Stimulated activated naive B cell treated with anti-CD40 and anti-IgM and Interleukin-4, amounts not matched to agents 10 μg/mL and 1 μg/mL and 100 μg/mL, for 72 hours (primary cell): ENCODE measurements at regions not wholly inside any gene's neighbourhood (a gene's known extent, or its start where the extent isn't known, plus 50 kb on each side); places are given as distances from the start of the nearest gene placed in this dataset.
A peak's percentile ranks its signal among the peaks of the same experiment; 100 is the strongest.

Source experiments
- ATAC-seq, 2 donors: fragments of 150-1000 bp; cut with Tn5 transposase; replicated peaks; 2 replicates each; pipeline ENCODE4 v1.10.0; 2021; ENCODE audit warnings: moderate library complexity in 1 of 2
- DNase-seq: peaks from one replicate; pipeline ENCODE4 v3.0.0; 2021
- H3K27ac Mint-ChIP-seq: one replicate; pipeline ENCODE4 v1.8.0; 2022; ENCODE audit warnings: mild to moderate bottlenecking, mixed read lengths
- H3K27me3 Mint-ChIP-seq, 2 donors: one replicate each; pipeline ENCODE4 v1.8.0; 2022; ENCODE audit warnings: mixed read lengths in 2 of 2
- H3K36me3 Mint-ChIP-seq, 2 donors: one replicate each; pipeline ENCODE4 v1.8.0; 2022; ENCODE audit warnings: mixed read lengths in 2 of 2, mild to moderate bottlenecking in 1 of 2
- H3K4me1 Mint-ChIP-seq, 2 donors: one replicate each; pipeline ENCODE4 v1.8.0; 2022; ENCODE audit warnings: mixed read lengths in 2 of 2, mild to moderate bottlenecking in 1 of 2
- H3K4me3 Mint-ChIP-seq, 2 donors: one replicate each; pipeline ENCODE4 v1.8.0; 2022; ENCODE audit warnings: mild to moderate bottlenecking in 2 of 2, mixed read lengths in 2 of 2, moderate library complexity in 1 of 2
- H3K9me3 Mint-ChIP-seq, 2 donors: one replicate each; pipeline ENCODE4 v1.8.0; 2022; ENCODE audit warnings: mixed read lengths in 2 of 2, mild to moderate bottlenecking in 1 of 2

DNA sequence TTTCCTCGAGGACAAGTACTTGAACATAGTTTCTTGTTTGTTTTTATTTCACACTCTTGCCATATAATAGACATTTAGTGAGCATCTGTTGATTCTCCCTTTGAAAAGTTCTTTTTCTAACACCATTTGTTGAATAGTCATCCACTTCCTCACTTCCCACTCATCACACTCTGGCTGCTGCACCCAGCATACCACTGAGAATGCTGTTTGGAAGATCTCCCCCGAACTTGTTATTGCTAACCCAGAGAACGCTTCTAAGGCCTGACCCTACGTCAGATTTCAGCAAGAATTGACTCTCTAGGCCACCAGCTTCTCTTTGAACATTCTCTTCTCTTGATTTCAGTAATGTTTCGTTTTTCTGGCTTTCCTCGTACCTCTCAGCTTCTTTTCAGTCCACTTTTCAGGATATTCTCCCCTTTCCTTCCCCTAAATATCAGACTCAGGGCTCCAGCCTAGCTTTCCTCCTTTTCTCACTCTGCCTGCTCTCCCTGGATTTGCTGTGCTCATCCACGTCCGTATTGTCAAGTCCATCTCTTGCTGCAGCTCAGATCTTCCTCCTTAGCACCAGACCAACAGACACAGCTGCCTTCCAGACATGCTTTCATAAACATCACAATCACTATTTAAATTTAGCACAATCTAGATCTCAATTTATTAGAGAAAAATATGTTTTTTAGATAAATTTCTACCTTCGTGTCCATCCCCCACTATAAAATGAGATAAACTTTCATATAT lies 94.0 kb upstream of the SLC38A4 start:
- ATAC-seq (no peak), DNase-seq (no peak)
- H3K36me3 Mint-ChIP-seq, result no peaks in the 10 kb centered on the region
- no peak overlapping the region for H3K4me3 Mint-ChIP-seq
- H3K27ac Mint-ChIP-seq, result peak overlapping the region; percentile 26
- H3K4me1 Mint-ChIP-seq, result peaks cover 4 to 14% of the 10 kb centered on the region in 2 donors
- peaks cover 0 to under 1% of the 10 kb centered on the region in 2 donors for H3K27me3 Mint-ChIP-seq
- no peaks in the 10 kb centered on the region for H3K9me3 Mint-ChIP-seq

DNA sequence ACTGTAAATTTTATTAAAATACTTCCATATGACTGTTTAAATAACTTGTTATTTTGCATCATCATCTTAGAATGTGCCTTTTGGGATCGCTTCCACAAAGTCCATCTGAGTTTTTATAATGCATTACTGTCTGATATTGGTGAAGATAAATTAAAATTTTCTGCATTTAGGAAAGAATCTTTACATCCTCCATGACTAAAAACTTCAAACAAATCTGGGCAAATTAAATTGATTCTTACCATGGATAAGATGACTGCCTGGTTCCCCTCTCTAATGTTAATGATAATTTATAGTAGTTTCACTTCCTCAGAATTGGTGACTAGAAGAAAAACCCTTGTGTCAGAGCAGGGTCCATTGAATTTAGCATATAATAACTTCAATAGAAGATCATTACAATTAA lies 94.7 kb upstream of the SLC38A4 start:
- ATAC-seq, result peak; percentile 85 to 95
- Mint-ChIP-seq H3K27ac (no peak overlapping the region), H3K9me3 (no peaks in the 10 kb centered on the region), H3K4me3 (peak overlapping the region in 1 of 2 donors; percentile 14), H3K4me1 (peaks cover 4 to 14% of the 10 kb centered on the region in 2 donors), H3K36me3 (no peaks in the 10 kb centered on the region), H3K27me3 (peaks cover 0 to 6% of the 10 kb centered on the region in 2 donors)
- DNase-seq, result no peak

GRCh38 chr12:46921048-46921763 lies 95.4 kb upstream of the SLC38A4 start:
- Mint-ChIP-seq H3K4me3 (no peak overlapping the region), H3K9me3 (no peaks in the 10 kb centered on the region), H3K27ac (no peak overlapping the region), H3K27me3 (peaks cover 6 to 13% of the 10 kb centered on the region in 2 donors), H3K4me1 (peaks cover 4 to 14% of the 10 kb centered on the region in 2 donors), H3K36me3 (no peaks in the 10 kb centered on the region)
- peak; percentile 21 to 39 for ATAC-seq
- DNase-seq, result no peak

DNA sequence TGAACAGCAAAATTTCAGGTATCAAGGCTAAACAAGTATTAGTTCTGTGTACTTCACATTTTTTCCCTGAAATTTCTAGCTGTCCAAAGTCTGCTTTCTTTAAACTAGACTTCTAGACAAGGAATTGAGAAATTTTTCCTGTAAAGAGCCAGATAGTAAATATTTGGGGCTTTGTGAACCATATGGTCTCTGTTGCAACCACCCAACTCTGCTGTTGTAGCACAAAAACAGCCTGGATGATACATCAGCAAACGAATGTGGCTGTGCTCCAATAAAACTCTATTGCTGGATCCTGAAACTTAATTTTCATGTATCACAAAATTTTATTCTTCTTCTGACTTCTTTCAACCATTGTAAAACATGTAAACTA lies 96.0 kb upstream of the SLC38A4 start:
- no peaks in the 10 kb centered on the region for H3K9me3 Mint-ChIP-seq
- no peak for ATAC-seq

GRCh38 chr12:46926526-46926925 lies 100.7 kb upstream of the SLC38A4 start:
- DNase-seq (no peak), ATAC-seq (peak in 1 of 2 donors; percentile 36)
- no peaks in the 10 kb centered on the region for H3K9me3 Mint-ChIP-seq
- H3K27me3 Mint-ChIP-seq, result peaks cover 9 to 18% of the 10 kb centered on the region in 2 donors
- H3K4me1 Mint-ChIP-seq, result no peaks in the 10 kb centered on the region
- H3K4me3 Mint-ChIP-seq, result no peak overlapping the region
- H3K27ac Mint-ChIP-seq, result no peak overlapping the region
- no peaks in the 10 kb centered on the region for H3K36me3 Mint-ChIP-seq

More for the DNA sequence above, 96.0 kb upstream of the SLC38A4 start:
- no peaks in the 10 kb centered on the region for H3K36me3 Mint-ChIP-seq
- DNase-seq, result no peak
- peaks cover 4 to 14% of the 10 kb centered on the region in 2 donors for H3K4me1 Mint-ChIP-seq
- H3K27ac Mint-ChIP-seq, result no peak overlapping the region
- H3K4me3 Mint-ChIP-seq, result no peak overlapping the region
- H3K27me3 Mint-ChIP-seq, result peaks cover 9 to 14% of the 10 kb centered on the region in 2 donors

GRCh38 chr12:46930101-46930500 lies 104.3 kb upstream of the SLC38A4 start:
- ATAC-seq (no peak), DNase-seq (no peak)
- no peak overlapping the region for H3K27ac Mint-ChIP-seq
- H3K36me3 Mint-ChIP-seq, result no peaks in the 10 kb centered on the region
- no peak overlapping the region for H3K4me3 Mint-ChIP-seq
- H3K27me3 Mint-ChIP-seq, result peaks cover 9 to 20% of the 10 kb centered on the region in 2 donors
- H3K9me3 Mint-ChIP-seq, result no peaks in the 10 kb centered on the region
- H3K4me1 Mint-ChIP-seq, result no peaks in the 10 kb centered on the region

DNA sequence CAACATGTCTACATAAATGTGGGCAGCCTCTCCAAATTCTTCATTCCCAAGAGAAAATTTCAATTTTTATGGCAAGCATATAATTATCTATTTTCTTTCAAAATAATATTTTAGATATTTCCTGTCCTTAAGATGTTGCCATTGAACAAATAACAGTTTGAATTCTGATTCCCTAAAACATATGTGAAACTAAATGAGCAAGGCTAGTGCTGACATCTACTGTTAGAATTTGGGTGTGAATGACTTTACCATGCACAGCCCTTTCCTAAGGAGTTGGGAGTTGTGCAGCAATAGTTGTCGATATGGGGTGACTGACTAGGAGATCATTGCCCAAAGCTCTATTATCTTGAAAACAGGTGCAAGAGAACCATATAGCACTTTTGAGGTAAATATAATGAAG lies 108.2 kb upstream of the SLC38A4 start:
- Mint-ChIP-seq H3K4me3 (no peak overlapping the region), H3K27me3 (peaks cover 11 to 14% of the 10 kb centered on the region in 2 donors), H3K36me3 (no peaks in the 10 kb centered on the region), H3K4me1 (no peaks in the 10 kb centered on the region), H3K27ac (no peak overlapping the region), H3K9me3 (no peaks in the 10 kb centered on the region)
- DNase-seq (no peak), ATAC-seq (peak in 1 of 2 donors; percentile 64)

DNA sequence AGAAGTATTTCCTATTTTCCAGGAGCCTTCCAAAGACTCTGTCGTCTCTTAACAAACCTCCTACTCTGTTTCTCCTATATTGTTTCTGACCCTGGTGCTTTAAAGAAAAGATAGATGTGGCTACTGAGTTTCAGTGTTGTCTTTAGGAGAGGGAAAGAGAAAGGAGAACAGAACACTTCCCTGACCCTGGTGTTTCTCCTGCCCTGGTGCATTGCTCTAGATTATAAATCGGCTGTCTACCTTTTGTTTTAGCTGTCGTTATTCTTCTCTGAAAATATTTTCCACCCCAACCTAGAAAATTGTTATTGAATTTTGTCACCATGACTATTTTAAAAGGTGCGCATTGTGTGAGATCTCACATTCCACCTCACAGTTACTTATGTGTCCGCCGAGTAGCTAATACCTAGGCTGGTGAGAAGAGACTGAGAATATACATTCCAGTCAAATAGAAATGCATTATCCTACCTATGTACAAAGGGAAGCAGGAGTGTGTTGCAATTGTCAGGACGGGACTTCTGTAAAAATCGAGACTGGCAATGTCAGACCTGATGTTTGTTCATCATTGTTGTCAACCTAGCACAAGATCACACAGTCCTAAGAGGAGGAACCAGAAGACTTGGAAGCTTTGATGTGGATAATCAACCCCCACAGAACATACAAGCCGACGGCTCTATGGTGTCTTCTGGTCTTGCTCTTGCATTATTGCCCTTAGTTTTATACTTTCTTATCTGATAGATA lies 108.7 kb upstream of the SLC38A4 start:
- no peak overlapping the region for H3K4me3 Mint-ChIP-seq
- H3K36me3 Mint-ChIP-seq, result no peaks in the 10 kb centered on the region
- ATAC-seq (no peak), DNase-seq (no peak)
- H3K27me3 Mint-ChIP-seq, result peaks cover 11 to 14% of the 10 kb centered on the region in 2 donors
- H3K4me1 Mint-ChIP-seq, result no peaks in the 10 kb centered on the region
- no peak overlapping the region for H3K27ac Mint-ChIP-seq
- H3K9me3 Mint-ChIP-seq, result no peaks in the 10 kb centered on the region

GRCh38 chr12:46935271-46935847 lies 109.6 kb upstream of the SLC38A4 start:
- no peaks in the 10 kb centered on the region for H3K4me1 Mint-ChIP-seq
- ATAC-seq (no peak), DNase-seq (no peak)
- no peak overlapping the region for H3K4me3 Mint-ChIP-seq
- no peaks in the 10 kb centered on the region for H3K36me3 Mint-ChIP-seq
- no peaks in the 10 kb centered on the region for H3K9me3 Mint-ChIP-seq
- no peak overlapping the region for H3K27ac Mint-ChIP-seq
- H3K27me3 Mint-ChIP-seq, result peaks cover 11 to 14% of the 10 kb centered on the region in 2 donors

GRCh38 chr12:46936042-46936441 lies 110.2 kb upstream of the SLC38A4 start:
- H3K4me1 Mint-ChIP-seq, result no peaks in the 10 kb centered on the region
- H3K9me3 Mint-ChIP-seq, result no peaks in the 10 kb centered on the region
- H3K4me3 Mint-ChIP-seq, result no peak overlapping the region
- no peak overlapping the region for H3K27ac Mint-ChIP-seq
- no peaks in the 10 kb centered on the region for H3K36me3 Mint-ChIP-seq
- DNase-seq, result no peak
- ATAC-seq, result no peak
- H3K27me3 Mint-ChIP-seq, result peaks cover 11% of the 10 kb centered on the region in 2 donors

DNA sequence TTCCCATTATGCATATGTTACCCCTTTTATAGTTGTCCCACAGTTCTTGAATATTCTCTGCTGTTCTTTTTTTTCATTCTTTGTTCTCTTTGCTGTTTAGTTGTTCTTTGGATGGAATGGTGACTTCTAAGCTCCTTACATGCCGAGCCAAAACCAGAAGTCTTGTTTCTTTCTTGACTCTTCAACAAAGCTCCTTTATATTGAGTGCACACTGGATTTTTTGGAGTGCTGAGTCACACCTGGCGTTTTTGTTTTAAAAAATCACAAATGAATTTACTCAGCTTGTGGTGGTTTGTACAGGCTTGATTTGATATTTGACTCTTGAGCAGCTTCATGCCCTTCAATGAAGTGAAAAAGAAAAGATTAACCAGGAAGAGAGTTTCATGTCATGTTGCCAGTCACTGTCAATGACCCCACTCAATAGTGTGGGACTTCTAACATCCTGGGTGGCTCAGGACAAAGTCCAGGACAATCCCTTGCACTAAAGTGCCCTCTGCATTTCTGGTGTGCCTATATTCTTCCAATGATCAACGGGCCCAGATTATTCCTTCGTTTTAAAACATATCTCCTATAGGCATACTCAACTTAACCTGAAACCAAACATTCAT lies 112.4 kb upstream of the SLC38A4 start:
- H3K4me1 Mint-ChIP-seq, result no peaks in the 10 kb centered on the region
- H3K9me3 Mint-ChIP-seq, result no peaks in the 10 kb centered on the region
- peaks cover 5 to 11% of the 10 kb centered on the region in 2 donors for H3K27me3 Mint-ChIP-seq
- no peak overlapping the region for H3K4me3 Mint-ChIP-seq
- DNase-seq (no peak), ATAC-seq (no peak)
- no peak overlapping the region for H3K27ac Mint-ChIP-seq
- H3K36me3 Mint-ChIP-seq, result no peaks in the 10 kb centered on the region

GRCh38 chr12:46941981-46942380 lies 116.2 kb upstream of the SLC38A4 start:
- no peaks in the 10 kb centered on the region for H3K4me1 Mint-ChIP-seq
- no peak overlapping the region for H3K27ac Mint-ChIP-seq
- H3K27me3 Mint-ChIP-seq, result peaks cover 5 to 7% of the 10 kb centered on the region in 2 donors
- ATAC-seq, result no peak
- no peak overlapping the region for H3K4me3 Mint-ChIP-seq
- H3K36me3 Mint-ChIP-seq, result no peaks in the 10 kb centered on the region
- H3K9me3 Mint-ChIP-seq, result no peaks in the 10 kb centered on the region
- no peak for DNase-seq

DNA sequence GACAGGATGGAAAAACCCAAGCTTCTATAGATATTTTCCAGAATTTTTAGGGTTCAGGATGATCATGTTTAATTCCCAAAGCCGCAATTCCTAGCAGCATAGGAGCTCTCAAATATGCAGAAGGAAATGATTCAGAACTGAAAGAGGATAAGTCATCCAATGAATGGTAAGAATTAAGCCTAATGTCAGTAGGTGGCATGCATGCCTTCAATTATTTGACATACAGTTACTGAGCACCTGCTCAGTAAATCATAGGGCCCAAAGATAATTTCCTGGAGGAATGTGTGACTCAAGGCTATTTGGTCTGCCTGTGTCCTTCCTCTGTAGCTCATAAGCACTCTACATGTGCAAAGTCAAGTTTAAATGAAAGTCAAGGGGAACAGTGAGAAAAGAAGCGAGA lies 116.8 kb upstream of the SLC38A4 start:
- ATAC-seq (no peak), DNase-seq (no peak)
- Mint-ChIP-seq H3K4me3 (no peak overlapping the region), H3K9me3 (no peaks in the 10 kb centered on the region), H3K27ac (no peak overlapping the region), H3K27me3 (peaks cover 5 to 6% of the 10 kb centered on the region in 2 donors), H3K4me1 (no peaks in the 10 kb centered on the region), H3K36me3 (no peaks in the 10 kb centered on the region)

DNA sequence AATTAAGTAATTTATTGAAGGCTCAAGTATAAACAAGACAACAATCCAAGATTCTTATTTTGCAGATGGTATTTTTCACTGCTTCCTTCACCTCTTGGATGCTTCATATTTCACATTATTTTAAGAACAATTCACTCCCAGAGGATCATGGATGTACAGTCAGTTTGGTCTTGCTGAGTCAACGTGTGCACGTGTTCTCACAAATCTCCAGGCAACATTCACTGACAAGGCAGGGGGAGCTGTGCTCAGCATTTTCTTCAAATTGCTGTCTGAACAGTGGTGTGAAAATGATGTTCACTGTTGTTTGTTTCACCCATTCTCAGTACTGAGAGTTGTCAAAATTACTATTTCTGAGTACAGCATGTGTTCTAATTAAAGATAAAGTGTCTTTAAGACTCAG lies 118.3 kb upstream of the SLC38A4 start:
- Mint-ChIP-seq H3K4me1 (no peaks in the 10 kb centered on the region), H3K27ac (no peak overlapping the region), H3K9me3 (no peaks in the 10 kb centered on the region), H3K4me3 (no peak overlapping the region), H3K27me3 (no peaks in the 10 kb centered on the region), H3K36me3 (no peaks in the 10 kb centered on the region)
- ATAC-seq (no peak), DNase-seq (no peak)
